HG03520 (cell line): ENCODE measurements at regions not wholly inside any gene's neighbourhood (a gene's known extent, or its start where the extent isn't known, plus 50 kb on each side); places are given as distances from the start of the nearest gene placed in this dataset.
"Not testable (repeated sequence)": the region's sequence is repeated elsewhere in the genome, so short reads cannot be mapped to it uniquely, and the experiment has no call there.

Source experiments
- ATAC-seq: cut with Tn5 transposase; IDR thresholded peaks from one replicate; pipeline ENCODE4 v1.9.1; 2021; ENCODE audit warnings: mild to moderate bottlenecking, moderate library complexity; ENCODE audit not compliant: unreplicated experiment

DNA sequence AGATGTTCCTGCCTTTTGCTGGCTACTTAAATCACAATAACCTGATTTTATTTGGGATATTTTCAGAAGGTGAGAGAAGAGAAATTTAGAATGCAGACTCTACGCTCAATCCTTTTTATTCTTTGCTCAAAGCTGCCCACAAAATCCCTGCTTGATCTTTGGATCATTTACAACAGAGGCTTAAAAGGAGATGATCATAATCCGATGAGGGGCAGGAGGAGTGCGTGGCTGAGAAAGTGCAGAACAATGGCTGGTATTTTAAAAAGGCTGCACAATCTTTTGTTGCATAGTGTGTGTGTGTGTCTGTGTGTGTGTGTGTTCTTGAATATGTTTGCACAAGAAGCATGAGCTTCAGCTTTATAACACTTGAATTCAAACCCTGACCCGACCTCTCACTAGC, 256.3 kb upstream of the MYT1L start:
- no peak for ATAC-seq

DNA sequence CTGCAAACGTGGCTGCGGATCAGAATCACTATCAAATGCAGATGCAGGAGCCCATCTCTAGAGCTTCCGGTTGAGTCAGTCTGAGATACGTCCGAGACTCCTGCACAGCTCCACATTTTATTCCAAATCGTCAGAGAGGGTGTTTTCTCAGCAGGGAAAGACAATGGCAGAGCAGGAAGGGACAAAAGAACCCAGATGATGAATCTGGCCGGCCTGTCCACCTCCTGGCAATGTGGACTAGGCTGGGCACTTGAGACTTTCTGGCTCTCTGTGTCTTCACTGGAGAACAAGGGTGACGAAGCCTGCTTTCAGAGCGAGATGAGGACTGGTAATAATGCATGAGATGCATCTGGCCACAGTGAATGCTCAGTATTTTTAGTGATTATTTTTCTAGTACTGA, 255.9 kb upstream of the MYT1L start:
- ATAC-seq: no peak

DNA sequence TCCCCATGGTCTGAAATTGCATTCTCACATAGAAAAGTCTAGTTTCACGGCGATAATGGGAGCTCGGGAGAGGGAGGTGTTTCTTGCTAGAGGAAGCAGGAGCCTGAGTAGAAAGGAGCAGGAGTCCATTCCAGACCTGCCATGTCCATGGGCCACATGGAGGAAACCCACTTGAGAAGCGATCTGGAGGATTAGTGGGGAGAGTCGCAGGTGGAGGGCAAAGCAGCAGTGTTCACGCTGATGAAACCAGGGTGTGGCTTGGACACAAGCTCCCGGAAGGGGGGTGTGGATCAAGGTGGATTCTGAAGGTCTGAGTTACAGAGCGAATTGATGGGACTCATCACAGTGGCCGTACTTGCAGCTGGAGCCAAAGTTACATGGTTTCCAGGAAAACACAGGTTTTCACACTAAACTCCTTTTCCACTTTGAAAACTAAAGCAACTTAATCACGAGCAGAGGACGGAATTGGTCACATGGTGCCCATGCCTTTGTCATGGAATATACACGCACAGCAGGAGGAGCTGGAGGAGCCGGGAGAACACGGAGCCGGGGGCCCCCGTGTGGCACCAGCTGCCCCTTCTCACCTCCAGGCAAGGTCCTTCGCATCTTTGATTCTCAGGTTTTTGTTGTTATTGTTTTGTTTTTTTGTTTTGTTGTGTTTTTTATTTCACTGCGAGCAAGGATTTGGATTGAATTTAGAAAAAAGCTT, 255.1 kb upstream of the MYT1L start:
- no peak for ATAC-seq

DNA sequence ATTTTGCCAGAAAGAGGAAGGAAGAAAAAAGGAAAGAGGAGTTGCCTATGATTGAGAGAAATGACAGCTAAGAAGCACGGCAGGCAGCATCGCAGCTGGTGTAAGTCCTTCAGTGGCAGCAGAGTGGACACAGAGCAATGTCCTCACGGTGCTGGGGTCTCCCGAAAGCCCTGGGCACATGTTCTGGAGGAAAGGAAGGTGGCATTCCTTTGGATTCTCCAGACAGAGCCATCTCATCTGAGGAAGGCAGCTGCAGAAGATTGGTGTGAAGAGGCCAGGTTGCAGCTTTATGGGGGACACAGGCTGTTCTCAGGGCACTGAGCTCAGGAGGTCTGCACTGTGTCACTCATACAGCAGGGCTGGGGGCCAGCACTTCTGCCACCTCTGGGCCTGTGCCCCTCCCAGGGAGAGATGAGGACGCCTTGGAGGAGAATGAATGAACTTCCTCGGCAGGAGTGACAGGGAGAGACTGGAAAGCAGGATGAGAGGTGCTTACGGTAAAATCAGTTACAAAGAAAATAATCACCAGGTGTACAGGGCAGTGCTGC, 252.0 kb upstream of the MYT1L start:
- ATAC-seq: no peak

DNA sequence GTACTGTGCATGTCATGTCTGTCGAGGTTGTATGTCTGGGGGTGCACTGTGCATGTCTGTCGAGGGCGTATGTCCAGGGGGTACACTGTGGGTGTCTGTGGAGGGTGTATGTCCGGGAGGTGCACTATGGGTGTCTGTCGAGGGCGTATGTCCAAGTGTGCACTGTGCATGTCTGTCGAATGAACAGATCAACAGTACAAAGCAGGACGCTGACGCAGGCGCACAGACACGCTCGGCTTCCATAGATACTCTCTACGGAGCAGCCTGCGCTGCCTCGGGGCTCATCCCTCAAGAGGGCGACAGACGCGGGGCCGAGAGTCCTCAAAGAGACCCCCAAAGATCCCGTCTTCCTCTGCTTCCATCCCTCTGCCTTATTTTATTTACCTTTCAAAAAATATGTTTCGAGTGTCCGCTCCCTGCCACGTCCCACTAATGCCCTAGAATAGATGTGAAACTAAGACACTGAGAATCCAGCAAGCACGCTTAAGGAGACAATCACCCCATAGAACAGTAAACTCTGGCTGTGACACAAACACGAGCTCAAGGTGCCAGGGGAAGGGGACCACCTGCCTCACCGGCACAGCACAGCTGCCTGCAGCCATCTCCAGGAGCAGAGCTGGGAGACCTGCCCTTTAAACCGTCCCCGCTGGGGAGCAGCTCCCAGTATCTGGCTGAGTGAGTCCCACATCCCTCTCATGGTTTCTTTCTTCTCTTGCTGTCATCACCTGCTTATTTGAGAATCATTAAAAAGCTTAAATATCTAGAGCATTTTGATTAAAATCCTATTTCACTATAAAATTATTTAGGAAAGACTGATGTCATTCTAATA, 250.5 kb upstream of the MYT1L start:
- no peak for ATAC-seq

DNA sequence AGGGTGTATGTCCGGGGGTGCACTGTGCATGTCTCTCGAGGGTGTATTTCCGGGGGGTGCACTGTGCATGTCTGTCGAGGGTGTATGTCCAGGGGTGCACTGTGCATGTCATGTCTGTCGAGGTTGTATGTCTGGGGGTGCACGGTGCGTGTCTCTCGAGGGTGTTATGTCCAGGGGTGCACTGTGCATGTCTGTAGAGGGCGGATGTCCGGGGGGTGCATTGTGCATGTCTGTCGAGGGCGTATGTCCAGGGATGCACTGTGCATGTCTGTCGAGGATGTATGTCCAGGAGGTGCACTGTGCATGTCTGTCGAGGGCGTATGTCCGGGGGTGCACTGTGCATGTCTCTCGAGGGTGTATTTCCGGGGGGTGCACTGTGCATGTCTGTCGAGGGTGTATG, 249.8 kb upstream of the MYT1L start:
- ATAC-seq: not testable (repeated sequence)

DNA sequence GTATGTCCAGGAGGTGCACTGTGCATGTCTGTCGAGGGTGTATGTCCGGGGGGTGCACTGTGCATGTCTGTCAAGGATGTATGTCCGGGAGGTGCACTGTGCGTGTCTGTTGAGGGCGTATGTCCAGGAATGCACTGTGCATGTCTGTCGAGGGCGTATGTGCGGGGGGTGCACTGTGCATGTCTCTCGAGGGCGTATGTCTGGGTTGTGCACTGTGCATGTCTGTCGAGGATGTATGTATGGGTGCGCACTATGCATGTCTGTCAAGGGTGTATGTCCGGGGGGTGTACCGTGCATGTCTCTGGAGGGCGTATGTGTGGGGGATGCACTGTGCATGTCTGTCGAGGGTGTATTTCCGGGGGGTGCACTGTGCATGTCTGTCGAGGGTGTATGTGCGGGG, 249.3 kb upstream of the MYT1L start:
- no peak for ATAC-seq

DNA sequence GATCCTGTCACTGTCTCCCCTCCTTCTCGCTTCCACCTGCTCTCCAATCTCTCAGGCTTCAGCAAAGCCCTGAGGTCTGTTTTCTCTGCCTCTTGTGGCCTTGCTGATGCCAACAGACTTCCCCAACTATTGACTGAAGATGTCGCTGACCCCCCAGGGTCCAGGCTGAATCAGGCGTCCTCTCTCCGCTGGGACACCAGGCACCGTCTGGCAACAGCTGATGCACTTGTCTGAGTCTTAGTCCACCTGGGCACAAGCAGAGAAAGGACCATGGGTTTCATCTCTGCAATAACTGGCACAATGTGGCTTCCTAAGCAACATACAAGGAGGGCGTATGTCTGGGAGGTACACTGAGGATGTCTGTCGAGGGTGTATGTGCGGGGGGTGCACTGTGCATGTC, 248.7 kb upstream of the MYT1L start:
- ATAC-seq: no peak

DNA sequence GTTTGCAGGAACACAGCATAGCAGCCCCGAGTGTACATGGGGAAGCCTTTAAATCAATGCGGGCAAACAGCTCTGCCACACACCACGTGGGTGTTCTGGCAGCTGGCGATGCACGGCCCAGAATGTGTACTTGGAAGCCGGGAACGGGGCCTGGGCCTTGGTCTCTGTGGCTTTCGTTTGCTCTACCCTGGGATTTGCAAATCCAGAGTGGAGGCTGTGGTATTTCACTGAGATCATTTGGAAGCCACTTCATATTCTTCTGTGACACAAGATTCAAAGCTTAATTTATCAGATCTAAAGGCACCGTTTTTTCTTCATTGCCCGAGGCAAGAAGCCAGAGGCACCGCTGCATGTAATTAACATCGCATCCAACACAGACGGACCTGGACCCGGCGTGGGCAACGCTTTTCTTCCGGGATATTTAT, 246.3 kb upstream of the MYT1L start:
- ATAC-seq: no peak

DNA sequence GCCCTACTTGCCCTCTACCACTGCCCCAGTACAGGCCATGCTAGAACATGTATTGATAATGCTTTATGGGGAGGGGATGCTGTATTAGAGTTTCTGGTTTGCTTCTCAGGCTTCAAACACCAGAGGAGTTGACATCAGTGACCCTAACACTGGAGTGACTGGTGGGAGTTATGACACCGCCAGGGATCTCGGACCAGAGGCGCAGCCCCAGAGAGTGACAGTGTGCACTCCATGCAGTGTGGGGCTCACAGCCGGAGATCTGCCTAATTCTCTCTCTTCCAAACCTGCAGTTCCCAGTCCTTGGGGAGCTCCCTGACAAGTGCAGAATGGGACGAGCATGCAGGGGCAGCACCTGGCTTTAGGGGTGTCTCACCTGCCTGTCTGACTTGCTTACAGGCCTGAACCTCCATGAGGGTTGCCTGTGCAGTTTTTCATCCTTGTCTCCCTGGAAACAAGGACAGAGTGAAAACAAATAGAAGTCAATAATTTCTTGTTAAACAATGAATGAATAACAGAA, 244.9 kb upstream of the MYT1L start:
- ATAC-seq: no peak

DNA sequence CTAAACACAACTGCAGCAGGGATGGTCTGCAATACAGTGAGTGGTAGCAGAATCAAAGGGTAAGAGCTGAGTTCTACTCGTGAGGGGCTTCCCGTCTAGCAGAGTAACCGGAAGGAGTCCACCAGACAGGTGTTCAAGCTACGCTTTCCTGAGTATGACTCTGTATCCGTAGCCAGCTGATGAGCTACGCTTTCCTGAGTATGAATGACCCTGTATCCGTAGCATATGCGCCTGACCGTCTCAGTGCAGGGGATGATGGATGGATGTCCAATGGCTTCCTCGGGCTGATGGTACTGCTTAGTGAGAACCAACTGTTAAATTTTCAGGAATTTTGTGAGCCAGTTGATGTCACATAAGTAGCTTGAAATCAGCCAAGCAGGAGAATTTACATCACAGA, 244.1 kb upstream of the MYT1L start:
- no peak for ATAC-seq

DNA sequence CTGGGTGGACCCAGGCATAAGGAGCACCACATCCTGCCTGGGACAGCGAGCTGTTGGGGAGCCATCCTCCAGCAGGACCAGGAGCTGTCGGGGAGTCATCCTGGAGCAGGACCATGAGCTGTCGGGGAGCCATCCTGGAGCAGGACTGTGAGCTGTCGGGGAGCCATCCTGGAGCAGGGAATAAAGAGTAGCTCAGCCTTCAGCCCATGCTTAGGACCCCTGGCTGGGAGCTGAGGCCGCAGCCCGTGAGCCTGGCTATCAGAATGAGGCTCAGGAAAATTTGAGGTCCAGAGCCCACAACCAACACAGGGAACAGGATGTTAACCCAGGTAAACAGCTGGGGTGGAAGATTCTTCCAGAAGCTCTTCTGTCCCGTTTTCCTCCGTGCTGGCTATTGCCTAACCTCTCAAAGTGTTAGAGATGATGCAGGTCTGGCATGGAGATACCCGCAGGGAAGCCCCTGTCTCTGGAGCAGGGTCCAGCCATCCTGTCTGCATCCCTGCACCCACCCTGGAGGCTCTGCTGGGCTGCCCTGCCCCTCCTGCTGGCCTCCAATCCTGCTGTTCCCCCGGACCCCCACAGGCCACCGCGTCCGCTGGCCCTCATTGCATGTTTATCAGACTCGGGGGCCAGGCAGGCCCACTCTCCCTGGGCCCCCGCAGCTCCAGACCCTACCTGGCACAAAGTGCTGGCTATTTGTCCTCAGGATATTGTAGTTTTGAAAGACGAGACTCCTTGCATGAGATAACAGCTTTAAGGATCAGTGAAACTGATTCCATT, 243.5 kb upstream of the MYT1L start:
- ATAC-seq: no peak

DNA sequence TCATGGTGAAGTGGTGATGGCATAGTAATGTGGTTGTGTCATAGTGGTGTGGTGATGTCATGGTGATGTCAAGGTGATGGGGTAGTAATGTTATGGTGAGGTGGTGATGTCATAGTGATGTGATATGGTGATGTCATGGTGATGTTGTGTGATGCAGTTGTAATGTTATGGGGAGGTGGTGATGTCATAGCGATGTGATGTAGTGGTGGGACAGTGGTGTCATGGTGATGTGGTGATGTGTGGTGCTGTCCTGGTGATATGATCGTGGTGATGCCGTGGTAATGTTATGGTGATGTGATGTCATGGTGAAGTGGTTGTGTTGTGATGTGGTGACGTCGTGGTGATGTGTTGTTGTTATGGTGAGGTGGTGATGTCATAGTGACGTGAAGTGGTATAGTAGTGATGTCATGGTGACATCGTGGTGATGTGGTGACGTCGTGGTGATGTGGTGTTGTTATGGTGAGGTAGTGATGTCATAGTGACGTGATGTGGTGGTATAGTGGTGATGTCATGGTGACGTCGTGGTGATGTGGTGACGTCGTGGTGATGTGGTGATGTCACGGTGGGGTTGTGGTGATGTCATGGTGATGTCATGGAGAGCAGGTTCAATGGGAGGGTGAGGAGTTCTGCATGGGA, 242.7 kb upstream of the MYT1L start:
- no peak for ATAC-seq

DNA sequence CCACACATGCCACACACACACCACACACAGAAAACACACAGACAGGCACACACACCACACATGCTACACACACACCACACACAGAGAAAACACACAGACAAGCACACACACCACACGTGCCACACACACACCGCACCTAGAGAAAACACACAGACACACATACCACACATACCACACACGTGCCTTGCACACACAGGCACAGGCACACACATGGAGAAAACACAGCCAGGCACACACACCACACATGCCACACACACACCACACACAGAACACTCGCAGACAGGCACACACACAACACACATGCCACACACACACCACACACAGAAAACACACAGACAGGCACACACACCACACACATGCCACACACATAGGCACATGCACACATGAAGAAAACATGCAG, 242.1 kb upstream of the MYT1L start:
- ATAC-seq: no peak

DNA sequence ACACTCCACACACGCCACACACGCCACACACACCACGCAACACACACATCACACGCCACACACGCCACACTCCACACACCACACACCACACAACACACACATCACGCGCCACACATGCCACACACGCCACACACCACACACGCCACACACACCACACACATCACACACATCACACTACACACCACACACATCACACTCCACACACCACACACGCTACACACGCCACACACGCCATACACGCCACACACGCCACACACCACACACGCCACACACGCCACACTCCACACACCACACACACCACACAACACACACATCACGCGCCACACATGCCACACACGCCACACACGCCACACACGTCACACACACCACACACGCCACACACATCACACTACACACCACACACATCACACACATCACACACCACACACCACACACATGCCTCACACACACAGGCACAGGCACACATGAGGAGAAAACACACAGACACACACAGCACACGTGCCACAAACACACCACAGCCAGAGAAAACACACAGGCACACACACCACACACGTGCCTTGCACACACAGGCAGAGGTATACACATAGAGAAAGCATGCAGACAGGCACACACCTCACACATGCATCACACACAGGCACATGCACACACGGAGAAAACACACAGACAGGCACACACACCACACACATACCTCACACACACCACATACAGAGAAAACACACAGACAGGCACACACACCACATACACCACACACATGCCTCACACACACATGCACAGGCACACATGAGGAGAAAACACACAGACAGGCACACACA, 241.5 kb upstream of the MYT1L start:
- no peak for ATAC-seq

DNA sequence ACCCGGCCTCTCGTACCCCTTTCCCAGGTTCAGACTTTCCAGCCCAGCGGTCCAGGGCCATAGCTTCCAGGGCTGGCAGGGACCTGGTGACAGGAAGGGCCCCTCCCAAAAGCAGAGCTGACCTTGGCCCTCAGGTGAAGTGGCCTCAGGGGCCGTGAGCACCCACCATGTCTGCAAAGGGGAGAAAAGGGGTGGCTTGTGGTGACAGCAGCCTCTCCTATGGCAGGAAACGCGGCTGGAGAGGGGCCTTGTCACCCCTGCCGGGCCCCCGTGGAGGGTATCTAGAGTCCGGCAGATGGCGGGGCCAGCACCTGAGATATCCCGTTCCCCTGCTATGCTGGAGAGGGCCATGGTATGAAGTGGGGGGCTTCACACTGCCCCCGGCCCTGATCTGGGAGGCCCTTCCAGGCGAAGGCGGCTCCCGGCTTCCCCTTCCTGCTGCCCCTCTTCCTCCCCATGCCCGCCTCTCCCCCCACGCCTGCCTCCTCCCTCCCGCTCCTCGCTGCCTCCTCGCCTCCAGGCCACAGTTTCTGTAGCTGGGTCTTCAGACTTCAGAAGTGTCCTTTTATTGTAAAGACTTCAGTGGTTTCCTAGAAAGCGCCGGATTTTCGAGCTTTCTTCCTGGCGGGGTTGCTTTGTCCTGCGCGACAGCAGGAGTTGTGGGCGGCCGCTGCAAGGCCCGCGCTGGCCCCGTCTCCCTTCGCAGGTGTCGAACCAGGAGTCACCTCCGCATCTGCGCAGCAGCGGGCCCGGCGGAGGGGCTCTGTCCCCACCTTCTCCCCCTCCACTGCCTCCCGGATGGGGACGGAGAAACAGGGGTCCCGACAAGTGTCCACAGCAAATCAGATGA, 240.5 kb upstream of the MYT1L start:
- no peak for ATAC-seq

DNA sequence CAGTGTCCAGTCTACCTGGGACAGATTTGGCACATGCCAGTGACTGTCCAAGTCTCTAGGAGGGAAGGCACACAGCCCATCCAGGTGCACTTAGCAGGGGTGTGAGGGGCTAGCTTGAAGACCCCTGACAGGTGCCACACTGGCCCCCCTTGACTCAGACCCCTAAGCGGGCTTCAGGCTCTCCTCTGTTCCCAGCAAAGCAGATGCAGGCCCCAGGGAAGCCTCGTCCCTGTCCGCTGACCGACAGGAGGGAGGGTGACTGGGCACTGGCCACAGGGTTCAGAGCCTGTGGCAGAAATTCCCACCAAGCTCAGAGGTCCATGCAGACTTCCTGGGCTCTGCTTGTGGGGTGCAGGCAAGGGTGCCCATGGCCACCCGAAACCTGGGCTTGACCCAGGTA, 239.8 kb upstream of the MYT1L start:
- no peak for ATAC-seq

DNA sequence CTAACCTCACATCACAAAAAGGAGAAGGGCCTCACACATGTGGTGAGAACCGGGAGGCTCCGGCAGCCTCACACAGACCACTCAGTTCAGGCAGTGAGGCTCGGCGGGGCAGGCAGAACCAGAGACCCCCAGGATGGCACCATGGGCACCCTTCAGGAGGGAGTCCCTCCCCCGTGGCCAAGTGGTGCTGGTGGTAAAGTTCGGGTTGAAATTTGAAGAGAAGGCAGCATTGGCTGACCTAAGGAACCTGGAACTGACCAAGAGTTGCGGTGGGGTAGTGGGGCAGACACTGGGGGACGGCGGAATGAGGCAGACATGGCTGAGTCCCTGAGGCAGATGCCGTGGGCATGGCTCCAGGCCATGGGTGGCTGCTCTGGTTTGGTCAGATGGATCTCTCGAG, 239.3 kb upstream of the MYT1L start:
- no peak for ATAC-seq

DNA sequence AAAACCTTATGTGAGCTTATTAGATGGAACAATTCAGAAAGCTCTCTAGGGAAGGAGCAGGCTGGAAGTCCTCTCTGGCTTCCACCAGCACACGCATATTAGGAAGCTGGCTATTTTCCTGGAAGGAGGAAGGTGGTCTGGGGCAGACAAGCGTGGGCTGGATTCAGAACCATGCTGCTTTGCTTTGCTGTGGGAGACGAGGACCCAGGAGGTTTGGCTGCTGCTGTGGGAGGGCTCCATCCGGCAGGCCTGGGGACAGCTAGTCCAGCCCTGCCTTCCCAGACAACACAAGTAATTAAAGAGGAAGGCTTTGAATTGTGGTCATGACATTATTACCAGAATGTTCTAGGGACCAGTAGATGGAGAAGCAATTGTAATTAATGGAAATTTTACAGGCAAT, 238.8 kb upstream of the MYT1L start:
- ATAC-seq: no peak
